ENCODE measurements at regions not wholly inside any gene's neighbourhood (a gene's known extent, or its start where the extent isn't known, plus 50 kb on each side); places are given as distances from the start of the nearest gene placed in this dataset.

DNA sequence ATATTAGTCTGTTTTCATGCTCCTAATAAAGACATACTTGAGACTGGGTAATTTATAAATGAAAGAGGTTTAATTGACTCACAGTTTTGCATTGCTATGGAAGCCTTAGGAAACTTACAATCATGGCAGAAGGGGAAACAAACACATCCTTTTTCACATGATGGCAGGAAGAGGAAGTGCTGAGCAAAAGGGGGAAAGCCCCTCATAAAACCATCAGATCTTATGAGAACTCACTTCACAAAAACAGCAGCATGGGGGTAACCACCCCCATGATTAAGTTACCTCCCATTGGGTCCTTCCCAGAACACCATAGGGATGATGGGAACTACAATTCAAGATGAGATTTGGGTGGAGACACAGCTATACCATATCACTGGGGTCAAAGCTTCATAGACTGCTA lies 254.2 kb downstream of the ERMARD start:
- TF ChIP-seq EZH2 (IDR thresholded peaks at IDR 0.05; ENCODE audit: insufficient read depth, poor library complexity, severe bottlenecking) (no peak), EZH2phosphoT487 (IDR thresholded peaks at IDR 0.05; ENCODE audit: insufficient read depth, low read depth) (no peak)
